NCI-H146 (cell line): ENCODE measurements at regions not wholly inside any gene's neighbourhood (a gene's known extent, or its start where the extent isn't known, plus 50 kb on each side); places are given as distances from the start of the nearest gene placed in this dataset.
A peak's percentile ranks its signal among the peaks of the same experiment; 100 is the strongest.

Experiments
- DNase-seq: peaks from one replicate; lab custom pipeline; 2025; lab: John Stamatoyannopoulos, UW

- DNase-seq, result no peak
These were observed 65.4 kb downstream of the UBIAD1 start for GRCh38 chr1:11338284-11338924.

- peak; percentile 53 for DNase-seq
These were observed 66.6 kb downstream of the UBIAD1 start for GRCh38 chr1:11339346-11340232.

DNA sequence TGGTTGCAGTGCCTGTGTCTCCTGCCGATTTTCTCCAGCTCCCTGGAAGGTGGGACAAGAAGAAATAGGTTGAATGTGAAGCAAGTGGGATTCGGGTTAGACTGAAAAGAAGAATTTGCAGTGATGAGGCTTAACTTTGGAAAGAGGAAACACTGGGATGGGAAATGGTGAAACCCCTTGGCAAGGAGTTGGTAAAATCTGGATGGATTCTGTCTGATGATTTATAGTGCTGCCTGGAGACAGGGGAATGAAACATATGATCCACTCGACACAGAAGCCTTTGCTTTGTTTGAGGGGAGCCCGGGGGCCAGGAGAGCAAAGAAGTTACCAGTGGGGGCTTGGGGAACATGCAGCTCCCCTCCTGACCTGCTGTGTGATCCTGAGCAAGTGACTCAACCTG is 67.2 kb downstream of the UBIAD1 start:
- DNase-seq, result no peak

- no peak for DNase-seq
These were observed 69.0 kb downstream of the UBIAD1 start for GRCh38 chr1:11341901-11342552.

GRCh38 chr1:11342621-11343032 is 69.6 kb downstream of the UBIAD1 start:
- no peak for DNase-seq

- DNase-seq, result no peak
These were observed 73.1 kb downstream of the UBIAD1 start for GRCh38 chr1:11345971-11346715.

- DNase-seq, result no peak
These were observed 77.3 kb downstream of the UBIAD1 start for GRCh38 chr1:11350265-11350664.

DNA sequence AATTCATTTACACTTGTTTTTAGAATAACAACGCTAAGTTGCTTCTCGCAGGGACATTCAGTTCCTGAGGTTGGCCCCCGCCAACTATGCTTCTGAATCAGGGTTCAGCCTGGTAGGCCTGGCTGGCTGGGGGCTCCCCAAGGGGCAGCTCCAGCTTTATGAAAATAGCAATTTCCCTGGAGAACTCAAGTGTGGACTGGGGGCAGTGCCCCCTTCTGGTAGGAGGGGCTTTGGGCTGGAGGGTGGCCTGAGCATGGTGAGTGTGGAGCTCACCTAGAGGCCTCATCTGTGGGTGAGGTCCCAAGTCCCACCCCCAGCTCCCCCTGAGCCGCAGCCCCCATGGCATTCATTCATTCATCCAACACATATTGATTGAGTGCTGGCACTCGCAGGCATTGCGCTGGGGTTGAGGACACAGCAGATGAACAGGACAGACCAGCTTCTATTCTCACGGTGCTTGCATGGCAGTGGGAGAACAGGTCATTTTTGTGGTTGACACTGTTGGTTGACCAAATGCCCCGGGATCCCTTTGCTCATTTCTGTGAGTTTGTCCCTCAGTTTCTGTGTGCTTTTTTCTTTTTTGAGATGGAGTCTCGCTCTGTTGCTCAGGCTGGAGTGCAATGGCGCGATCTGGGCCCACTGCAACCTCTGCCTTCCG is 79.2 kb downstream of the UBIAD1 start:
- no peak for DNase-seq

DNA sequence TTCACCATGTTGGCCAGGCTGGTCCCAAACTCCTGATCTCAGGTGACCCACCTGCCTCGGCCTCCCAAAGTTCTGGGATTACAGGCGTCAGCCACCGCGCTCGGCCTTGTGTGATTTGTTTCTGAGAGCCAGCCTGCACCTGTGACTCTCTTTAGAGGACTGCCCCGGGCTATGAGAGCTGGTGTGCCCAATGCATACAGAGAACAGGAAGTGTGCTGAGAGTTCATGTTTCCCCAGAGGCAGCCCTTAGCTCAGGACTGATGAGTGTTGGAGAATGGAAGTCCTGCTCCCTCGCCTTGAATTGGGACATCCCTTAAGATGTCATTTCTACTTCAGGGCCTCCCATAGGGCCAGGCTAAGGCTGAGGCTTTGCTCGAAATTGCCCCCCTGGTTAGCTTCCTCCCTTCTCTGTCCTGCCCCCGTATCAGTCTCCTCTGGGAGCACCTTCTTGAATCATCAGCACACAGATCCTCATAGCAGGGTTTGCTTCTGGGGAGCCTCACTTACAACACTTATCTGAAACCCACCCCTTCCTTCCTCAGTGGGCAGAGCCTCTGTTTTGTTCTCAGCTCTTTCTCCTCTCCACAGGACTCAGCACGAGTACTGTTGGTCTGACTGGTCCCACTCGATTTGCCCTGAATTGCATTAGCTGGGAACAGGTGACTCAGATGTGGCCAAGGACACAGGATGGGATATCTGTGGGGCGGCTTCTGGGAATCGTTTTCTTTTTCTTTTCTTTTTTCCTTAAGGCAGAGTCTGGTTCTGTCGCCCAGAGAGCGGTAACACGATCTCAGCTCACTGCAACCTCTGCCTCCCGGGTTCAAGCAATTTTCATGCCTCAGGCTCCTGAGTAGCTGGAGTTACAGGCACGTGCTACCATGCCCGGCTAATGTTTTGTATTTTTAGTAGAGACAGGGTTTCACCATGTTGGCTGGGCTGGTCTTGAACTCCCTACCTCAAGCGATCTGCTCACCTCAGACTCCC is 80.1 kb downstream of the UBIAD1 start:
- peak; percentile 56 for DNase-seq

GRCh38 chr1:11354893-11355553 is 82.0 kb downstream of the UBIAD1 start:
- peak; percentile 4 for DNase-seq

- peak; percentile 28 for DNase-seq
These were observed 82.8 kb downstream of the UBIAD1 start for GRCh38 chr1:11355559-11356475.

- no peak for DNase-seq
These were observed 84.3 kb downstream of the UBIAD1 start for GRCh38 chr1:11357276-11357675.

GRCh38 chr1:11358984-11359383 is 86.0 kb downstream of the UBIAD1 start:
- no peak for DNase-seq

DNA sequence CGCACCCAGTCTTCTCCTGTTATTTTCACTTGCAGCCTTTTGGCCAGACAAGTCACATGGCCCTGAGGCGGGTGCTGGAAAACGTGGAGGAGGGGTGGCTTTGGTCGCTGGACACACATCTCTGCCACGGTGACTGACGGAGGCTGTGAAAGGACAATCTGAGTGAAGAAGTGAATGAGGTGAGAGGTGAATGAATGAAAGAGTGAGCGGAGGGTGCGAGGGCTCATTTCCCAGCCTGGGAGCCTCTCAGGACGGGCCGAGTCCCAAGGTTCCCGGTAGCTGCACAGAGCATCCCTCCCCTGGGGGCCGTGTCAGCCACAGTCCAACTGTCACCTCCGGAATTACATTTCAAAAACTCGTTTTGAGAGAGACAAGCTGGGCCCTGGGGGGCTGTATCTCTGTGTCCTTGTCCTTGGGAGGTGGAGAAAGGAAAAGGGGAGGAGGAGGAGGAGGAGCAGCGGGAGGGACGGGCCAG is 89.6 kb downstream of the UBIAD1 start:
- peak; percentile 44 for DNase-seq

DNA sequence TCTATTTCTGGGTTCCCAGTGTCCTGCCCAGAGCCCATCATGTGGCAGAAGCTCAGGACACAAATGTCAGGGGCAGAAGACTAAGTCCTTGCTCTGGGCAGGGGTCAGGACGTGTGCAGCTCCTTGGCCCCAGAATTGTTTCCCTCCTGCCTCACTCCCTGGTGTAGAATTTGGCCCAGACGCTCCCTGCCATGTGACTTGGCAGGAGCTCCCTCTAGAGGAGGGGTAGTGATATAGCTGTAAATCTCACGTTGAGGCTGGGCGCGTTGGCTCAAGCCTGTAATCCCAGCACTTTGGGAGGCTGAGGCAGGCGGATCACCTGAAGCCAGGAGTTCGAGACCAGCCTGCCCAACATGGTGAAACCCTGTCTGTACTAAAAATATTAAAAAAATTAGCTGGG is 91.2 kb downstream of the UBIAD1 start:
- DNase-seq, result peak; percentile 22

DNA sequence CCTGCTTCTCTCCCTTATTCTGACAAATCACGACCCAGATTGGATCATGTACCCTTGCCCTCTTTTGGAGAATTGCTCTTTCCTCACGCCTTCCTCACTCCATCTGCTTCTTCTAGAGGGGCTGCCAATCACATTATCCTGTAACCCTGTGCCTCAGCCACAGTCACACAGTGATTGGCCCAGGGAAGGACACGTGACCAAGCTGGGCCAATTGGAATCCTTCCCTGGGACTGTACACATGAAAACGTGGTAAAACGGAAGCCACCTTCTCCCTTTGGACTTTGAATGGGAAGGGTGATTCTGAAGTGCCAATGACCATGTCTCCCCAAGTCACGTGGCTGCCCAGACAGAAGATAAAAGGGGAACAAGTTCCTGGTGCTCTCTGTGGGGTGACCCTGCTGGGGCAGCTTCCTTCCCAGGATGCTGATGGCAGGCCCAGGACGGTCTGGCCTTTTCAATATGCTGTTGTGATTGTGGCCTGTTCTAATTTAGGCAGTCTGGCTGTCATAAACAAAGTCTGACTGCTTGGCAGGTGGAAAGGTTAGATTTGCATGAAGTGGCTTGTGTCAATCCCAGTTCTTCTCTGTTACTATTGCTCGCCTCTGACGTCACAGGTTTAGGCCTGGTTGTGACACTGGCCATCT is 92.9 kb downstream of the UBIAD1 start:
- DNase-seq, result no peak

GRCh38 chr1:11373029-11373894 is 100.3 kb downstream of the UBIAD1 start:
- no peak for DNase-seq
